ENCODE measurements at regions not wholly inside any gene's neighbourhood (a gene's known extent, or its start where the extent isn't known, plus 50 kb on each side); places are given as distances from the start of the nearest gene placed in this dataset.
A peak's percentile ranks its signal among the peaks of the same experiment; 100 is the strongest.
"Not testable (repeated sequence)": the region's sequence is repeated elsewhere in the genome, so short reads cannot be mapped to it uniquely, and the experiment has no call there.

DNA sequence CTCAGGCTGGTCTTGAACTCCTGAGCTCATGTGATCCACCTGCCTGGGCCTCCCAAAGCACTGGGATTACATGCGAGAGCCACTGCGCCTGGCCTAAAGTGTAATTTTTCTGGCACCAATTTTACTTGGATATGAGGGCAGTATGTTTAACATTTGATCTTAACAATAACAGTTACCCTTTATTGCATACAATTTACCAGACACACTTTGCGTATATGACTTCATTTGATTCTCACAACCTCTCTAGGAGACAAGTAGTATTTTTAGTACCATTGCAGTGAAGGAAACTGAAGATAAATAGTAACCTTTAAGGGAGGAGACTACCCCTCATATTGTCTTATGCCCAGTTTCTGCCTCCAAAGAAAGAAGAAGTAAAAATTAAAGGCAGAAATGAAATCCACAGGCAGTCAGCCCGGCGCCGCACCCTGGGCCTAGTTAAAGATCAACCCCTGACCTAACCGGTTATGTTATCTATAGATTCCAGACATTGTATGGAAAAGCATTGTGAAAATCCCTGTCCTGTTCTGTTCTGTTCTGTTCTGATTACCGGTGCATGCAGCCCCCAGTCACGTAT is 54.0 kb downstream of the CYP26A1 start:
- ATAC-seq (ENCODE audit: poor library complexity); intact Hi-C loops (cut with DNase I): not testable (repeated sequence)

DNA sequence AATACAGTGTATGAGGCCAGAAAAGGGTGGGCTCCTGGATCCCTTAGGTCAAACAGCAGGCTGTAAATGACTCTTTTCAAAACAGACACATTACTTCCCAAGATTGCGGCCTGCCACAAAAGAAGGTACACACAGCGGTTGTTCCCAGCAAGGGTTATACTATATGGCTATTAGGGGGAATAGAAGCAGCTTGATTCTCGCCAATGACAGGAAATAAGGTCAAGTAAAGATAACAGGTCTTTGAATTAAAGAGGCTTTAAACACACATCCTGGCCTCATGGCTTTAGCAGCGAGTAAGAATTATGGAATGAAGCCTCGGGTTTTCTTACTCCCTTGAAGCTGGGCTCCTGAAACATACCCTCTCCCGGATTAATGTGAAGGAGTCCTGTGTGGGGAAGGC is 58.3 kb downstream of the CYP26A1 start:
- intact Hi-C loops (cut with DNase I): no loop called here
- no peak for ATAC-seq (ENCODE audit: poor library complexity)
- no peak for DNase-seq

More for the DNA sequence above, 54.0 kb downstream of the CYP26A1 start:
- not testable (repeated sequence) for DNase-seq

DNA sequence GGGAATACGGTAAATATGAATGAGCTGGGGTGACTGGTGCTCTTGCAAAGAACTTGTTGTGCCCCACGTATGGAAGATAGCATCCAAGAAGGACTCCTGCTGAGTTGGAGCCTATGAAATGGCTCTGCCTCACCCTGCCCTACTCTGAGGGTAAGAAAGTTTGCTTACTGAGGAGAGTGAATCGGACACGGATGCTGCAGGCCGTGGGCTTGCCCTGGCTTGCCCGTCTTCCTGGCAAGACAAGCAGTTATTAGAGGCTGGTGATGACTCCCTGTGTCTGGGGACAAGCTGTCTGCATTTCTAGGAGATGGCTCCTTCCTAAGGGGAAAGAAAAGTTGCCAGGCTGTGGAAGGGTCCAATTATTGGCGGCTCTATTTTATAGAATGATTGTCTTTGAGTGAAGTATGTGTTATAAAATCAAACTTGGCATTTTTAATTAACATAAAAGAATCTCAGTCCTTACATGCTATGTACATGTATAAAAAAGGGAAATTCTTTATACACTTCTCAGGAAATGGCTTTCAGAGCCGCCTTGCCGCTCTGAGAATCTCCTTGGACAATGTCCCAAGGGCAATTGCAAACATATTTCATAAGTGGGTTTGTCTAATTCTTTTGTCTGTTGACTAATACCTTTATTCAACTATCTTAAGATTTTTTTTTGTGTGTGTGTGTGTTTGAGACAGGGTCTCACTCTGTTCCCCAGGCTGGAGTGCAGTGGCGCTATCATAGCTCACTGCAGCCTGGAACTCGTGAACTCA is 64.6 kb downstream of the CYP26A1 start:
- ATAC-seq (ENCODE audit: poor library complexity) (no peak), DNase-seq (no peak)
- intact Hi-C loops (cut with DNase I): no loop called here

DNA sequence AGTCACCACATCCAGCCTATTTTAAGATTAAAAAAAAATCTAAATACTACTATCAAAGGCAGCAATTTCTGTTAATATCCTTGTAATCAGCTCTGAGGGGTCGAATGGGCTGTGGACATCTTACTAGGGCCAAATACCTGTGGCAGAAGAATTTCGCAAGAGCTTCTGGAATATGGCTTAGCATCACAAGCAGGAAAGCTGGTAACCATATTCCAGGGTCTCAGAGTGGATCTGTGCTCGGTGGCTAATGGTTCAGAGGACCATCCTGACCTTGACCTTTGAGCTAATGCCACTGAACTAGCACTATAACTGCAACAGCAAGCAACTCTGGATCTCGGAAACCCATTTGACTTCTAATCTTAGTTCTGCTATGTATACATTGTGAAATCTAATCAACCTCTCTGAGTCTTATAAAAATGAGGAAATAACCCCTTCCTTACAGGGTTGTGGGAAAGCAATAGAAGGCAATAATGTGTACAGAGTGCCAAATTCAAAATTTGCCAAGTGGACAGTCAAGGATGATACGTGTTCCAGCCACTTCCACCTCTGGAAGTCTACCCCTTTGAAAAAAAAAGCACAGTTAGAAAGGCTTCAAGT is 65.5 kb downstream of the CYP26A1 start:
- intact Hi-C loops (cut with DNase I): no loop called here
- no peak for DNase-seq
- no peak for ATAC-seq (ENCODE audit: poor library complexity)

GRCh38 chr10:93142534-93142933 is 68.8 kb downstream of the CYP26A1 start:
- DNase-seq (no peak), ATAC-seq (ENCODE audit: poor library complexity) (no peak)
- intact Hi-C loops (cut with DNase I): no loop called here

GRCh38 chr10:93143281-93143680 is 69.6 kb downstream of the CYP26A1 start:
- ATAC-seq (ENCODE audit: poor library complexity): no peak
- DNase-seq: no peak
- intact Hi-C loops (cut with DNase I): no loop called here

GRCh38 chr10:93146336-93146735 is 72.6 kb downstream of the CYP26A1 start:
- intact Hi-C loops (cut with DNase I): no loop called here
- no peak for DNase-seq

DNA sequence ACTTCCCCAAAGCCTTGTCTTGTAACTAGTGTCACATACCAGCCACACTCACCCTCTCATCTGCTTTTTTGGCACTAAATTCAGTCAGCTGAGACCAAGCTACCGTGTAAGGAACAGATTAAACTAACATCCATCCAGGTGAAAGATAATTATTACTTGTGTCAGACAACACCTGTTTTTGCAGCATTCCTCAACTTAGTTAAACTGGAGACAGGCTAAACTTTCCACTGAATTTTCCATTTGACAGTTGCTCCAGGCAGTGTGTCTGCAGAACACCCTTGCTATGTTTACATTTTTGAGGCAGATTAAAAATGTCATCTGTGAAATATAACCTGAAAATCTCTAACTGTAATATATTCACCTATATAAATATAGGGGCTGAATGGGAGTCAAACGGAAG is 73.6 kb downstream of the CYP26A1 start:
- DNase-seq: no peak
- intact Hi-C loops (cut with DNase I): no loop called here
- no peak for ATAC-seq (ENCODE audit: poor library complexity)

More at GRCh38 chr10:93146336-93146735, 72.6 kb downstream of the CYP26A1 start:
- no peak for ATAC-seq (ENCODE audit: poor library complexity)

DNA sequence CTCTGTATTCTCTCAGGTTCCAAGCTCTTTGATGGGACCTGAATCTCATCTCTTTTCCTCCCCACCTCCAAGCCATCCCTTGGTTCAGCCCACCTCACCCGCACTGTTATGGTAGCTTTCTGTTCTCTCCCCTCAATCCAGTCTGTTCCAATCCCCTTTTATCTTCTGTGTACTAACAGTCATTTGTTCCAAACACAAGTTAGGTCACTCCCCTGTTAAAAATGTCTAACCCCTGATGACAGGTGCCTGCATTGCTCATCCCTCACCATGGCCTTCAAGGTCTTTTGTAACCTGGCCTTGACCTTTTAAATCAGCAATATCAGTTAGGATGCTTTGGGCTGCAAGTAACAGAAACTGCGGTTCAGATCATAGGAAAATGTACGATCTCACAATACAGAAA is 74.8 kb downstream of the CYP26A1 start:
- ATAC-seq (ENCODE audit: poor library complexity) (no peak), DNase-seq (no peak)
- intact Hi-C loops (cut with DNase I): no loop called here

GRCh38 chr10:93149761-93150160 is 76.1 kb downstream of the CYP26A1 start:
- intact Hi-C loops (cut with DNase I): no loop called here
- DNase-seq (no peak), ATAC-seq (ENCODE audit: poor library complexity) (no peak)

DNA sequence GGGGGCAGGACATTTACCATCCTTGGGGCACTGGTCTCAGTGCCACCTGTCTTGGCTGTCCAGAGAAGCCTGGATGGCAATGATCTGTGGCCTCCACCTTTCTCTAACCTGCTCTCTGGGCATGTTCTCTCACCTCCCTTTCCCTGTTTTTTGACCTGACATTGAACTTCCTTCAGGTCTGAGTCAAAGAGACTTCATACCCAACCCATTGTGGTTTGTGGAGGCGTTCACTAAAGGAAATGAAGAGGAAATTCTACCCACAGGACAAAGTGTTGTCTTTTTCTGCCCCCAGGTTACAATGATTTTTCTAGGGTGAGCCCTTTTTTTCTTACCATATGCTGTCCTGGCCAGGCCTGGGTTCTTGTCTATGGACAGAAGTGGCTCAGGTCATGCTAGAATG is 76.6 kb downstream of the CYP26A1 start:
- DNase-seq: no peak
- ATAC-seq (ENCODE audit: poor library complexity): no peak
- intact Hi-C loops (cut with DNase I): no loop called here

GRCh38 chr10:93150990-93151547 is 77.4 kb downstream of the CYP26A1 start:
- intact Hi-C loops (cut with DNase I): no loop called here
- ATAC-seq (ENCODE audit: poor library complexity) (no peak), DNase-seq (no peak)

GRCh38 chr10:93152136-93152535 is 78.4 kb downstream of the CYP26A1 start:
- DNase-seq (no peak), ATAC-seq (ENCODE audit: poor library complexity) (no peak)
- intact Hi-C loops (cut with DNase I): no loop called here

DNA sequence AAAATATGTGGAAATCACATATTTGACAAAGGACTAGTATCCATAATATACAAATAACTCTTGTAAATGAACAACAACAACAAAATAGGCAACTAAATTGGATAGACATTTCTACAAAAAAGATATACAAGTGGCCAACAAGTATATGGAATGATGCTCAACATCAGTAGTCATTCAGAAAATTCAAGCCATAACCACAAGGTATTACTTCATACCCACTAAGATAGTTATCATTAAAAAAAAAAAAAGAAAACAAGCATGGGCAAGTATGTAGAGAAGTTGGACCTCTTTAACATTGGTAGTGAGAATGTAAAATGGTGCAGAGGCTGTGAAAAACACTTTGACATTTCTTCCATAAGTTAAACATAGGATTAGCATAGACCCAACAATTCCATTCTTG is 80.8 kb downstream of the CYP26A1 start:
- intact Hi-C loops (cut with DNase I): no loop called here
- no peak for DNase-seq
- no peak for ATAC-seq (ENCODE audit: poor library complexity)

- ATAC-seq (ENCODE audit: poor library complexity): no peak
- intact Hi-C loops (cut with DNase I): no loop called here
Observed at GRCh38 chr10:93160140-93160539, 86.4 kb downstream of the CYP26A1 start.

GRCh38 chr10:93160829-93161228 is 87.1 kb downstream of the CYP26A1 start:
- intact Hi-C loops (cut with DNase I): no loop called here
- peak; percentile 50 for DNase-seq
- ATAC-seq (ENCODE audit: poor library complexity): peak; percentile 18

More at GRCh38 chr10:93160140-93160539, 86.4 kb downstream of the CYP26A1 start:
- DNase-seq: no peak

GRCh38 chr10:93165367-93165766 is 91.7 kb downstream of the CYP26A1 start:
- intact Hi-C loops (cut with DNase I): no loop called here
- DNase-seq (no peak), ATAC-seq (ENCODE audit: poor library complexity) (no peak)

DNA sequence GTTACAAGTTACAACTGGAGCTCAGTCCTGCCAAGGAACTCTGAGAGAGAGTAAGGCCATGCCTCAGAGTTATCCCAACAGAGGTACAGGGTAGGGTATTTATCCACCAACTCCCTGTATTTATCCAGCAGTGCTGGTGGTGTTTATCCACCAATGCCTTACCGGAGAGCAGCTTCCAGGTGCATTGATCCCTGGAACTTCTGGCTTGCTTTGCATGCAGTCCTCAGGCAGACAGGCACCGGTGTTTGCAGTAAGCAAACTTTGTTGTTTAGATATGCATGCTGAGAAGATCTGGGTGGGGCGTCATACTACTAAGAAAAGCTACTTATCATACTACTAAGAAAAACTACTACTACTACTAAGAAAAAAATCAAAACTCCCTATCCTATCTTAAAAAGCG is 92.4 kb downstream of the CYP26A1 start:
- intact Hi-C loops (cut with DNase I): no loop called here
- no peak for ATAC-seq (ENCODE audit: poor library complexity)
- DNase-seq: no peak

DNA sequence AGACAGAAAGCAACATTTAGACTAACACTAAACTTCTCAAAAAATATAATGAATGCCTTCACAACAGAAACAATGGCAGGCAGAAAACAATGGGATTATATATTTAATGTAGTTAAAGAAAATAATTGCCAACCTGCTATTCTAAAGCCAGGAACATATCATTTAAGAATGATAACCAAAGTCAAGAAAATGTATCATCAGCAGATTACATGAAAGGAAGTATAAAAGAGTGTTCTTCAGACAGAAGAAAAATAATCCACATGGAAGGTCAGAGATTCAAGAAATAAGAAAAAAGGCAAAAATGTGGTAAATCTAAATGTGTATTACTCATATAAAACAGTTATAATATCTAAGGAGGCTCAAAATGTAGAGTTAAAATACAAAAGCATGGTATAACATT is 98.1 kb downstream of the CYP26A1 start:
- intact Hi-C loops (cut with DNase I): no loop called here
- no peak for ATAC-seq (ENCODE audit: poor library complexity)

More for the DNA sequence above, 98.1 kb downstream of the CYP26A1 start:
- no peak for DNase-seq

Data from Right ventricle myocardium superior (tissue), 1 donor.